AG04450 (cell line): ENCODE measurements at regions not wholly inside any gene's neighbourhood (a gene's known extent, or its start where the extent isn't known, plus 50 kb on each side); places are given as distances from the start of the nearest gene placed in this dataset.

Experiments used
- CTCF ChIA-PET: fragments of 300-600, 350-600 bp; formaldehyde crosslinking; extraction: SDS; loops from one replicate; lab custom pipeline; 2022; ENCODE audit warnings: antibody characterized with exemption, inconsistent platforms; lab: Charles Lee
- POLR2A ChIA-PET: fragments of 350-600 bp; formaldehyde crosslinking; extraction: SDS; loops from one replicate; lab custom pipeline; 2021; ENCODE audit warnings: antibody characterized with exemption, inconsistent platforms; lab: Yijun Ruan, JAX
- DNase-seq: peaks from one replicate; pipeline ENCODE4 v3.0.0-alpha.2; 2011; ENCODE audit warnings: low read depth, low spot score
- H3K27ac ChIP-seq: one replicate; pipeline ENCODE4 v1.5.1; 2012; ENCODE audit warnings: low read depth, low read length, control low read depth
- H3K27me3 ChIP-seq: one replicate; pipeline ENCODE4 v1.6.0; 2012; ENCODE audit warnings: low read length; ENCODE audit not compliant: control insufficient read depth, insufficient read depth
- H3K4me3 ChIP-seq: 2 replicates; pipeline ENCODE4 v1.5.1; 2011; ENCODE audit warnings: mild to moderate bottlenecking, low read depth, low read length, control low read depth
- H3K9me3 ChIP-seq: 2 replicates; pipeline ENCODE4 v1.5.1; 2012; ENCODE audit warnings: low read length; ENCODE audit not compliant: control insufficient read depth, insufficient read depth
- TF ChIP-seq, protein P1 (sequence below): IDR thresholded peaks from 2 replicates; pipeline ENCODE4 v1.5.1; 2011; ENCODE audit warnings: low read depth, low read length, control low read depth, inconsistent platforms

DNA sequence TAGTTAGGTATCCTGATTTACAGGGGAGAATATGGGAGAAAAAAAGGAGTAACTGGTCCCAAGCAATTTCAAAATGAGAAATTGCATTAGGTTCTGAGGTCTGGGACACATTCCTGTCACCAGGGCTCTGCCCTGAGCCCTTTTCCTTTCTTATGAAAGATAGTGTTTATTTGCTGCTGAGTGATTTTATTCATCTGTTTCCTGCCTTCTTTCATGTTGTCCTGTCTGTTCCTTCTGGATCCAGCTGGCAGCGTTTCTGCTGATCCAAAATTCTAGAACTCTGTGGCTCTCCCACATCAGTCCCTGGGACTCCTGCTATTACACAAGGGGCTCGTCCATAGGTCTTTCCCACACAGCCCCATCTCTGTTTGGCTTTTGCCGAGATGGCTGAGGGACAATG is 519.1 kb upstream of the SALL3 start:
- ChIA-PET POLR2A (no interaction called here), CTCF (no interaction called here)

DNA sequence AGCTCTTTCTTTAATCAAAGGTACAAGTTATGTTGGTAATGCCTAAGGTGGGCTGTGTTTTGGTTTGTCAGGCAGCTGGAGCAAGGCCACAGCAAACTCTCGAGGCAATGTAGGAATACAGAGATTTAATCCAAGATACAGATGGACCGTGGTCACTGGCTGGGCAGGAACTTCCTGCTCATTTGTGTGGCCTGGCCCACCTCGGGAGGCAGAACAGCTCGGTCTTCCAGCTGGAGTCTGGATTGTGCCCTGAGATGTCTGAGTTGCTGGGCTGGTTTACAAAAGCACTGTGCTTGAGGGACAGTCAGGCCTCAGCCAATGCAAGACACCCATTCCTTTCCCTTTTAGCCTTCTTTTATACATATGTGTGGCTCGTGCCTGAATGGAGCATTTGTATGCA is 506.1 kb upstream of the SALL3 start:
- POLR2A ChIA-PET, result no interaction called here
- CTCF ChIA-PET, result no interaction called here
- no peak overlapping the region for H3K27ac ChIP-seq
- no peak overlapping the region for H3K4me3 ChIP-seq
- TF ChIP-seq, protein P1, sequence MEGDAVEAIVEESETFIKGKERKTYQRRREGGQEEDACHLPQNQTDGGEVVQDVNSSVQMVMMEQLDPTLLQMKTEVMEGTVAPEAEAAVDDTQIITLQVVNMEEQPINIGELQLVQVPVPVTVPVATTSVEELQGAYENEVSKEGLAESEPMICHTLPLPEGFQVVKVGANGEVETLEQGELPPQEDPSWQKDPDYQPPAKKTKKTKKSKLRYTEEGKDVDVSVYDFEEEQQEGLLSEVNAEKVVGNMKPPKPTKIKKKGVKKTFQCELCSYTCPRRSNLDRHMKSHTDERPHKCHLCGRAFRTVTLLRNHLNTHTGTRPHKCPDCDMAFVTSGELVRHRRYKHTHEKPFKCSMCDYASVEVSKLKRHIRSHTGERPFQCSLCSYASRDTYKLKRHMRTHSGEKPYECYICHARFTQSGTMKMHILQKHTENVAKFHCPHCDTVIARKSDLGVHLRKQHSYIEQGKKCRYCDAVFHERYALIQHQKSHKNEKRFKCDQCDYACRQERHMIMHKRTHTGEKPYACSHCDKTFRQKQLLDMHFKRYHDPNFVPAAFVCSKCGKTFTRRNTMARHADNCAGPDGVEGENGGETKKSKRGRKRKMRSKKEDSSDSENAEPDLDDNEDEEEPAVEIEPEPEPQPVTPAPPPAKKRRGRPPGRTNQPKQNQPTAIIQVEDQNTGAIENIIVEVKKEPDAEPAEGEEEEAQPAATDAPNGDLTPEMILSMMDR, result no peak
- no peak for DNase-seq
- H3K9me3 ChIP-seq, result peaks cover 56% of the 10 kb centered on the region
- H3K27me3 ChIP-seq, result no peaks in the 10 kb centered on the region

More for the DNA sequence above, 519.1 kb upstream of the SALL3 start:
- H3K27ac ChIP-seq, result no peak overlapping the region
- H3K4me3 ChIP-seq, result no peak overlapping the region
- TF ChIP-seq, protein P1, result no peak
- no peak for DNase-seq
- H3K27me3 ChIP-seq, result no peaks in the 10 kb centered on the region
- H3K9me3 ChIP-seq, result peaks cover 26% of the 10 kb centered on the region

GRCh38 chr18:78477840-78478239 is 501.8 kb upstream of the SALL3 start:
- H3K4me3 ChIP-seq, result no peak overlapping the region
- TF ChIP-seq, protein P1, result no peak
- no peaks in the 10 kb centered on the region for H3K27me3 ChIP-seq
- DNase-seq, result no peak
- POLR2A ChIA-PET, result no interaction called here
- CTCF ChIA-PET, result no interaction called here
- H3K9me3 ChIP-seq, result peaks cover 59% of the 10 kb centered on the region
- H3K27ac ChIP-seq, result no peak overlapping the region

GRCh38 chr18:78479443-78479842 is 500.2 kb upstream of the SALL3 start:
- Histone ChIP-seq H3K27me3 (no peaks in the 10 kb centered on the region), H3K4me3 (no peak overlapping the region), H3K9me3 (peaks cover 50% of the 10 kb centered on the region), H3K27ac (no peak overlapping the region)
- CTCF ChIA-PET, result no interaction called here
- DNase-seq, result no peak
- POLR2A ChIA-PET, result no interaction called here
- TF ChIP-seq, protein P1, result no peak

DNA sequence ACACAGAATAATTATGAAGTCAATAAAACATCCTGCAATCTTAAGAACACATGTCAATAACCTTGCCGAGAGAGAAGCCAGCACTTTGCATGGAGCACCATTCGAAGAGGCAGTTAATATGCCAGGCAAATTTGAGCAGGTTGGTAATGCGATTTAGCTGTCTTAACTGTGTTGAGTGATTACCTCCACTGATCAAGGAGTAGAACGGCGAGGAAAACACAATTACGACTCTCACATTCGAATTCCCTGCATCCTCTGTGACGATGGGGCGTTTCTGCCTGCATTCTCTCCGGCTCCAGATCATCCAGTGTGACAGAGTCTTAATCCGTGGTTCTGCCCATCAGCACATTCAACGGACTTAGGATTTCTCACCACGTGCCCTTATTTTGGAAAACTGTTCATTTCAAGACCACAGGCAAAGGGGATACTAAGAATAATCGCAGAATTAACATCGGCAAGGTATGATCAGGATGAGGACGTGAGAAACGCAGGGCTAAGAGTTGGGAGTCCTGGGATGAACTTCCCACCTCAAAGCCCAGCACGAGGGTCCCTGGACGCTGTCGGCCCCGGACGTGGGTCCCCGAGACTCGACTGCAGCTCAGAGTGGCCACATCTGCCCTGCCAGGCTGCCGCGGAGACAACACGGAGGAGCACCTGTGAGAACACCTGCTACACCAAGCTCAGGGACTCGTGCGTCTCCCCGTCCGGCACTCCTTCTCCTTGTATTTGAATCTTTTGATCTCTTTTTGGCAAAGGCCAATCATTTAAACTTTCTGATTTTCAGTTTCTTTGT is 499.2 kb upstream of the SALL3 start:
- H3K27ac ChIP-seq, result no peak overlapping the region
- TF ChIP-seq, protein P1, result no peak
- H3K4me3 ChIP-seq, result no peak overlapping the region
- DNase-seq, result no peak
- POLR2A ChIA-PET, result no interaction called here
- H3K27me3 ChIP-seq, result no peaks in the 10 kb centered on the region
- CTCF ChIA-PET, result no interaction called here
- H3K9me3 ChIP-seq, result peaks cover 48% of the 10 kb centered on the region
